ENCODE measurements at regions not wholly inside any gene's neighbourhood (a gene's known extent, or its start where the extent isn't known, plus 50 kb on each side); places are given as distances from the start of the nearest gene placed in this dataset.

DNA sequence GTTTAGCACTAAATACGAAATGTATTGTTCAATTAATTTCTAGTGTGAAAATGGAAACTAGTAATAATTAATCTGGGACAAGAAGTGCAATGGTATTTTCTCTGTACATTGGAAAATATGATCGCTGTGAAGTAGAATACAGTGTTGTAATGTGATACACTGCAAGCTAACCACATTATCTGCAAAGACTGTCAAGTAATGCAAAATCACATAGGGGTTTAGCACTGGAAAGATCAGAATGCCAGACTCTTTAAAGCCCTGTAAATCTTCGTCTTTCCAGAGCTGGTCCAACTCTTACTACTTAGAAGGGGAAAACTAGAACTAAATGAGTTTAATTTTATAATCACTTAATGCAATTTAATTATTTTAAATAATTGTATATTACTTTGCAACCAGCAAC lies 544.5 kb upstream of the ANO3 start:
- H3K4me3 Mint-ChIP-seq, result no peak overlapping the region
- Histone ChIP-seq H4K20me1 (replicated peaks; ENCODE audit: insufficient read depth) (no peaks in the 10 kb centered on the region), H3K27ac (ENCODE audit: low read depth) (no peak overlapping the region), H3K27me3 (ENCODE audit: insufficient read depth) (no peaks in the 10 kb centered on the region), H3K36me3 (ENCODE audit: insufficient read depth) (no peaks in the 10 kb centered on the region), H2AFZ (no peak overlapping the region), H3K4me3 (no peak overlapping the region), H3K9me2 (ENCODE audit: insufficient read depth) (no peaks in the 10 kb centered on the region), H3K4me2 (no peak overlapping the region), H3F3A (replicated peaks; ENCODE audit: low read depth) (no peaks in the 10 kb centered on the region), H3K4me1 (ENCODE audit: insufficient read depth) (no peaks in the 10 kb centered on the region), H3K79me2 (replicated peaks; ENCODE audit: insufficient read depth) (no peaks in the 10 kb centered on the region)
- DNase-seq (ENCODE audit: low spot score) (no peak), ATAC-seq (no peak)
- TF ChIP-seq, protein P1, sequence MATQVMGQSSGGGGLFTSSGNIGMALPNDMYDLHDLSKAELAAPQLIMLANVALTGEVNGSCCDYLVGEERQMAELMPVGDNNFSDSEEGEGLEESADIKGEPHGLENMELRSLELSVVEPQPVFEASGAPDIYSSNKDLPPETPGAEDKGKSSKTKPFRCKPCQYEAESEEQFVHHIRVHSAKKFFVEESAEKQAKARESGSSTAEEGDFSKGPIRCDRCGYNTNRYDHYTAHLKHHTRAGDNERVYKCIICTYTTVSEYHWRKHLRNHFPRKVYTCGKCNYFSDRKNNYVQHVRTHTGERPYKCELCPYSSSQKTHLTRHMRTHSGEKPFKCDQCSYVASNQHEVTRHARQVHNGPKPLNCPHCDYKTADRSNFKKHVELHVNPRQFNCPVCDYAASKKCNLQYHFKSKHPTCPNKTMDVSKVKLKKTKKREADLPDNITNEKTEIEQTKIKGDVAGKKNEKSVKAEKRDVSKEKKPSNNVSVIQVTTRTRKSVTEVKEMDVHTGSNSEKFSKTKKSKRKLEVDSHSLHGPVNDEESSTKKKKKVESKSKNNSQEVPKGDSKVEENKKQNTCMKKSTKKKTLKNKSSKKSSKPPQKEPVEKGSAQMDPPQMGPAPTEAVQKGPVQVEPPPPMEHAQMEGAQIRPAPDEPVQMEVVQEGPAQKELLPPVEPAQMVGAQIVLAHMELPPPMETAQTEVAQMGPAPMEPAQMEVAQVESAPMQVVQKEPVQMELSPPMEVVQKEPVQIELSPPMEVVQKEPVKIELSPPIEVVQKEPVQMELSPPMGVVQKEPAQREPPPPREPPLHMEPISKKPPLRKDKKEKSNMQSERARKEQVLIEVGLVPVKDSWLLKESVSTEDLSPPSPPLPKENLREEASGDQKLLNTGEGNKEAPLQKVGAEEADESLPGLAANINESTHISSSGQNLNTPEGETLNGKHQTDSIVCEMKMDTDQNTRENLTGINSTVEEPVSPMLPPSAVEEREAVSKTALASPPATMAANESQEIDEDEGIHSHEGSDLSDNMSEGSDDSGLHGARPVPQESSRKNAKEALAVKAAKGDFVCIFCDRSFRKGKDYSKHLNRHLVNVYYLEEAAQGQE (IDR thresholded peaks at IDR 0.05; ENCODE audit: unreplicated experiment), result no peak
- no peak for TF ChIP-seq STAT1 (IDR thresholded peaks at IDR 0.05; ENCODE audit: unreplicated experiment)
- no peak for TF ChIP-seq ZNF114 (CRISPR knock-in tag; IDR thresholded peaks at IDR 0.05)
- TF ChIP-seq, protein P2, sequence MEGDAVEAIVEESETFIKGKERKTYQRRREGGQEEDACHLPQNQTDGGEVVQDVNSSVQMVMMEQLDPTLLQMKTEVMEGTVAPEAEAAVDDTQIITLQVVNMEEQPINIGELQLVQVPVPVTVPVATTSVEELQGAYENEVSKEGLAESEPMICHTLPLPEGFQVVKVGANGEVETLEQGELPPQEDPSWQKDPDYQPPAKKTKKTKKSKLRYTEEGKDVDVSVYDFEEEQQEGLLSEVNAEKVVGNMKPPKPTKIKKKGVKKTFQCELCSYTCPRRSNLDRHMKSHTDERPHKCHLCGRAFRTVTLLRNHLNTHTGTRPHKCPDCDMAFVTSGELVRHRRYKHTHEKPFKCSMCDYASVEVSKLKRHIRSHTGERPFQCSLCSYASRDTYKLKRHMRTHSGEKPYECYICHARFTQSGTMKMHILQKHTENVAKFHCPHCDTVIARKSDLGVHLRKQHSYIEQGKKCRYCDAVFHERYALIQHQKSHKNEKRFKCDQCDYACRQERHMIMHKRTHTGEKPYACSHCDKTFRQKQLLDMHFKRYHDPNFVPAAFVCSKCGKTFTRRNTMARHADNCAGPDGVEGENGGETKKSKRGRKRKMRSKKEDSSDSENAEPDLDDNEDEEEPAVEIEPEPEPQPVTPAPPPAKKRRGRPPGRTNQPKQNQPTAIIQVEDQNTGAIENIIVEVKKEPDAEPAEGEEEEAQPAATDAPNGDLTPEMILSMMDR (conservative IDR thresholded peaks at IDR 0.05; ENCODE audit: low read depth in 2 of 2), result no peak
- TF ChIP-seq, protein P3, sequence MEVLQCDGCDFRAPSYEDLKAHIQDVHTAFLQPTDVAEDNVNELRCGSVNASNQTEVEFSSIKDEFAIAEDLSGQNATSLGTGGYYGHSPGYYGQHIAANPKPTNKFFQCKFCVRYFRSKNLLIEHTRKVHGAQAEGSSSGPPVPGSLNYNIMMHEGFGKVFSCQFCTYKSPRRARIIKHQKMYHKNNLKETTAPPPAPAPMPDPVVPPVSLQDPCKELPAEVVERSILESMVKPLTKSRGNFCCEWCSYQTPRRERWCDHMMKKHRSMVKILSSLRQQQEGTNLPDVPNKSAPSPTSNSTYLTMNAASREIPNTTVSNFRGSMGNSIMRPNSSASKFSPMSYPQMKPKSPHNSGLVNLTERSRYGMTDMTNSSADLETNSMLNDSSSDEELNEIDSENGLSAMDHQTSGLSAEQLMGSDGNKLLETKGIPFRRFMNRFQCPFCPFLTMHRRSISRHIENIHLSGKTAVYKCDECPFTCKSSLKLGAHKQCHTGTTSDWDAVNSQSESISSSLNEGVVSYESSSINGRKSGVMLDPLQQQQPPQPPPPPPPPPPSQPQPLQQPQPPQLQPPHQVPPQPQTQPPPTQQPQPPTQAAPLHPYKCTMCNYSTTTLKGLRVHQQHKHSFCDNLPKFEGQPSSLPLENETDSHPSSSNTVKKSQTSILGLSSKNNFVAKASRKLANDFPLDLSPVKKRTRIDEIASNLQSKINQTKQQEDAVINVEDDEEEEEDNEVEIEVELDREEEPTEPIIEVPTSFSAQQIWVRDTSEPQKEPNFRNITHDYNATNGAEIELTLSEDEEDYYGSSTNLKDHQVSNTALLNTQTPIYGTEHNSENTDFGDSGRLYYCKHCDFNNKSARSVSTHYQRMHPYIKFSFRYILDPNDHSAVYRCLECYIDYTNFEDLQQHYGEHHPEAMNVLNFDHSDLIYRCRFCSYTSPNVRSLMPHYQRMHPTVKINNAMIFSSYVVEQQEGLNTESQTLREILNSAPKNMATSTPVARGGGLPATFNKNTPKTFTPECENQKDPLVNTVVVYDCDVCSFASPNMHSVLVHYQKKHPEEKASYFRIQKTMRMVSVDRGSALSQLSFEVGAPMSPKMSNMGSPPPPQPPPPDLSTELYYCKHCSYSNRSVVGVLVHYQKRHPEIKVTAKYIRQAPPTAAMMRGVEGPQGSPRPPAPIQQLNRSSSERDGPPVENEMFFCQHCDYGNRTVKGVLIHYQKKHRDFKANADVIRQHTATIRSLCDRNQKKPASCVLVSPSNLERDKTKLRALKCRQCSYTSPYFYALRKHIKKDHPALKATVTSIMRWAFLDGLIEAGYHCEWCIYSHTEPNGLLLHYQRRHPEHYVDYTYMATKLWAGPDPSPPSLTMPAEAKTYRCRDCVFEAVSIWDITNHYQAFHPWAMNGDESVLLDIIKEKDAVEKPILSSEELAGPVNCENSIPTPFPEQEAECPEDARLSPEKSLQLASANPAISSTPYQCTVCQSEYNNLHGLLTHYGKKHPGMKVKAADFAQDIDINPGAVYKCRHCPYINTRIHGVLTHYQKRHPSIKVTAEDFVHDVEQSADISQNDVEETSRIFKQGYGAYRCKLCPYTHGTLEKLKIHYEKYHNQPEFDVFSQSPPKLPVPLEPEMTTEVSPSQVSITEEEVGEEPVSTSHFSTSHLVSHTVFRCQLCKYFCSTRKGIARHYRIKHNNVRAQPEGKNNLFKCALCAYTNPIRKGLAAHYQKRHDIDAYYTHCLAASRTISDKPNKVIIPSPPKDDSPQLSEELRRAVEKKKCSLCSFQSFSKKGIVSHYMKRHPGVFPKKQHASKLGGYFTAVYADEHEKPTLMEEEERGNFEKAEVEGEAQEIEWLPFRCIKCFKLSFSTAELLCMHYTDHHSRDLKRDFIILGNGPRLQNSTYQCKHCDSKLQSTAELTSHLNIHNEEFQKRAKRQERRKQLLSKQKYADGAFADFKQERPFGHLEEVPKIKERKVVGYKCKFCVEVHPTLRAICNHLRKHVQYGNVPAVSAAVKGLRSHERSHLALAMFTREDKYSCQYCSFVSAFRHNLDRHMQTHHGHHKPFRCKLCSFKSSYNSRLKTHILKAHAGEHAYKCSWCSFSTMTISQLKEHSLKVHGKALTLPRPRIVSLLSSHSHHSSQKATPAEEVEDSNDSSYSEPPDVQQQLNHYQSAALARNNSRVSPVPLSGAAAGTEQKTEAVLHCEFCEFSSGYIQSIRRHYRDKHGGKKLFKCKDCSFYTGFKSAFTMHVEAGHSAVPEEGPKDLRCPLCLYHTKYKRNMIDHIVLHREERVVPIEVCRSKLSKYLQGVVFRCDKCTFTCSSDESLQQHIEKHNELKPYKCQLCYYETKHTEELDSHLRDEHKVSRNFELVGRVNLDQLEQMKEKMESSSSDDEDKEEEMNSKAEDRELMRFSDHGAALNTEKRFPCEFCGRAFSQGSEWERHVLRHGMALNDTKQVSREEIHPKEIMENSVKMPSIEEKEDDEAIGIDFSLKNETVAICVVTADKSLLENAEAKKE (CRISPR knock-in tag; IDR thresholded peaks at IDR 0.05), result no peak
- TF ChIP-seq ZNF331 (CRISPR knock-in tag; IDR thresholded peaks at IDR 0.05; ENCODE audit: low read depth), result no peak
- no peak for TF ChIP-seq CREB1 (CRISPR knock-in tag; IDR thresholded peaks at IDR 0.05; ENCODE audit: low read depth)
- TF ChIP-seq JUNB (IDR thresholded peaks at IDR 0.05; ENCODE audit: unreplicated experiment), result no peak
- no peak for TF ChIP-seq EZH2phosphoT487 (IDR thresholded peaks at IDR 0.05; ENCODE audit: unreplicated experiment)
- TF ChIP-seq, protein P4, sequence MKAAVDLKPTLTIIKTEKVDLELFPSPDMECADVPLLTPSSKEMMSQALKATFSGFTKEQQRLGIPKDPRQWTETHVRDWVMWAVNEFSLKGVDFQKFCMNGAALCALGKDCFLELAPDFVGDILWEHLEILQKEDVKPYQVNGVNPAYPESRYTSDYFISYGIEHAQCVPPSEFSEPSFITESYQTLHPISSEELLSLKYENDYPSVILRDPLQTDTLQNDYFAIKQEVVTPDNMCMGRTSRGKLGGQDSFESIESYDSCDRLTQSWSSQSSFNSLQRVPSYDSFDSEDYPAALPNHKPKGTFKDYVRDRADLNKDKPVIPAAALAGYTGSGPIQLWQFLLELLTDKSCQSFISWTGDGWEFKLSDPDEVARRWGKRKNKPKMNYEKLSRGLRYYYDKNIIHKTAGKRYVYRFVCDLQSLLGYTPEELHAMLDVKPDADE (IDR thresholded peaks at IDR 0.05), result no peak
- no peak for TF ChIP-seq EZH2 (IDR thresholded peaks at IDR 0.05; ENCODE audit: low read depth, unreplicated experiment)
- no peak for TF ChIP-seq NANOG (IDR thresholded peaks at IDR 0.05; ENCODE audit: borderline replicate concordance)
- TF ChIP-seq POLR2AphosphoS5 (IDR thresholded peaks at IDR 0.05; ENCODE audit: low read depth), result no peak
- no peaks in the 10 kb centered on the region for H3K36me3 Mint-ChIP-seq (ENCODE audit: low read depth)
- H3K27ac Mint-ChIP-seq, result no peak overlapping the region
- no peaks in the 10 kb centered on the region for H3K27me3 Mint-ChIP-seq (ENCODE audit: insufficient read depth, low read depth, poor library complexity)
- no peaks in the 10 kb centered on the region for H3K4me1 Mint-ChIP-seq
- no peaks in the 10 kb centered on the region for H3K9me3 Mint-ChIP-seq

Measured in GM23338 (cell line).